ENCODE measurements at regions not wholly inside any gene's neighbourhood (a gene's known extent, or its start where the extent isn't known, plus 50 kb on each side); places are given as distances from the start of the nearest gene placed in this dataset.

DNA sequence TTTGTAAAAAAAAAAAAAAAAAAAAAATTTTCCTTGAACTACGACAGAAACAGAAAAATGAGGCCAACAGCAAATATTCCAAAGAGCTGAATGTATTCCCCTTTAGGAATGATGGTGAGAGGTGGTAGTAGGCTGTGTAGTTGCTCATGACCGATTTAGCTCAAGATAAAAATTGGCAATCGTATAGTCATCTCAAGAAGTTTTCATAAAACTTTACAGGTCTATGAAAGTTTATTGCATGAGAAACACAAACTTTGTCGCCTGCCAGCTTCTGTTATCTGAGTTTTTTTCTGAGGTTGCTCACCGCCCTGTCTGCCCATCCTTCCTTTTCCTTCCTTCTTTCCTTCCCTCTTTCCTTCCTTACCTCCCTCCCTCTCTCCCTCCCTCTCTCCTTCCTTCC is 605.5 kb downstream of the BCL11B start:
- no peak overlapping the region for H2BK20ac ChIP-seq (ENCODE audit: low read depth, low read length)
- no peaks in the 10 kb centered on the region for H3K27me3 ChIP-seq (ENCODE audit: control insufficient read depth, insufficient read depth, low read length)
- POLR2A ChIA-PET (ENCODE audit: unreplicated experiment), result no interaction called here
- H3K4me3 ChIP-seq (ENCODE audit: insufficient read depth, low read depth, low read length), result no peak overlapping the region
- ATAC-seq (ENCODE audit: low read depth), result no peak
- no peak overlapping the region for H4K5ac ChIP-seq (ENCODE audit: low read depth, low read length)
- no peak overlapping the region for H2BK120ac ChIP-seq (ENCODE audit: low read depth, low read length)
- H3K4ac ChIP-seq (ENCODE audit: low read depth, low read length), result no peak overlapping the region
- H3K18ac ChIP-seq (ENCODE audit: low read depth, low read length), result no peak overlapping the region
- H3K9me3 ChIP-seq (ENCODE audit: control insufficient read depth, insufficient read depth, low read length), result peaks cover 6% of the 10 kb centered on the region
- no peak overlapping the region for H3K4me2 ChIP-seq (ENCODE audit: low read depth, low read length)
- no peak for DNase-seq
- dilution Hi-C loops (cut with HindIII; ENCODE audit: low sequenced_read_pairs, unreplicated experiment) (no loop called here), intact Hi-C loops (cut with micrococcal nuclease) (no loop called here), in situ Hi-C loops (cut with MboI; ENCODE audit: low sequenced_read_pairs) (no loop called here)
- 14% methylated on average over 1 of the region's 5 CpGs; no CpG with 5 or more reads in 1 of the 2 experiments for WGBS, 2 experiments (ENCODE audit: extremely low coverage in 2 of 2, insufficient read length in 1 of 2)
- H4K91ac ChIP-seq (ENCODE audit: insufficient read depth, low read depth, low read length), result no peak overlapping the region
- no peak overlapping the region for H2AK5ac ChIP-seq (ENCODE audit: low read depth, low read length)
- H3K9ac ChIP-seq (ENCODE audit: low read depth, low read length), result no peak overlapping the region
- H3K23ac ChIP-seq (ENCODE audit: low read depth, low read length), result no peak overlapping the region
- H4K20me1 ChIP-seq (ENCODE audit: insufficient read depth, low read length), result no peaks in the 10 kb centered on the region
- CTCF ChIA-PET, result no interaction called here
- H3K9me1 ChIP-seq (ENCODE audit: insufficient read depth, low read length), result no peaks in the 10 kb centered on the region
- no peak overlapping the region for H2BK5ac ChIP-seq (ENCODE audit: low read depth, low read length, poor library complexity, severe bottlenecking)
- no TSS peak for BruUV-seq (replicated peaks)
- H4K8ac ChIP-seq (ENCODE audit: low read depth in 2 of 2, low read length in 2 of 2), result no peak overlapping the region
- no peak overlapping the region for H3K14ac ChIP-seq (replicated peaks; ENCODE audit: low read depth, low read length)
- H3K36me3 ChIP-seq (ENCODE audit: control insufficient read depth, insufficient read depth, low read length), result no peaks in the 10 kb centered on the region
- H2BK15ac ChIP-seq (ENCODE audit: low read depth, low read length), result no peak overlapping the region
- no peaks in the 10 kb centered on the region for H3K4me1 ChIP-seq (ENCODE audit: control insufficient read depth, insufficient read depth, low read length)
- TF ChIP-seq MAZ (IDR thresholded peaks at IDR 0.05; ENCODE audit: borderline replicate concordance, low read depth, low read length), result no peak
- TF ChIP-seq POLR2A (IDR thresholded peaks at IDR 0.05; ENCODE audit: low read depth, low read length), result no peak
- no peak for TF ChIP-seq CEBPB (IDR thresholded peaks at IDR 0.05; ENCODE audit: low read depth, low read length)
- TF ChIP-seq RAD21 (IDR thresholded peaks at IDR 0.05; ENCODE audit: low read length), result no peak
- no peak for TF ChIP-seq CHD1 (IDR thresholded peaks at IDR 0.05; ENCODE audit: low read depth, low read length)
- no peak for TF ChIP-seq RFX5 (IDR thresholded peaks at IDR 0.05; ENCODE audit: low read depth, low read length)
- TF ChIP-seq, protein P1, sequence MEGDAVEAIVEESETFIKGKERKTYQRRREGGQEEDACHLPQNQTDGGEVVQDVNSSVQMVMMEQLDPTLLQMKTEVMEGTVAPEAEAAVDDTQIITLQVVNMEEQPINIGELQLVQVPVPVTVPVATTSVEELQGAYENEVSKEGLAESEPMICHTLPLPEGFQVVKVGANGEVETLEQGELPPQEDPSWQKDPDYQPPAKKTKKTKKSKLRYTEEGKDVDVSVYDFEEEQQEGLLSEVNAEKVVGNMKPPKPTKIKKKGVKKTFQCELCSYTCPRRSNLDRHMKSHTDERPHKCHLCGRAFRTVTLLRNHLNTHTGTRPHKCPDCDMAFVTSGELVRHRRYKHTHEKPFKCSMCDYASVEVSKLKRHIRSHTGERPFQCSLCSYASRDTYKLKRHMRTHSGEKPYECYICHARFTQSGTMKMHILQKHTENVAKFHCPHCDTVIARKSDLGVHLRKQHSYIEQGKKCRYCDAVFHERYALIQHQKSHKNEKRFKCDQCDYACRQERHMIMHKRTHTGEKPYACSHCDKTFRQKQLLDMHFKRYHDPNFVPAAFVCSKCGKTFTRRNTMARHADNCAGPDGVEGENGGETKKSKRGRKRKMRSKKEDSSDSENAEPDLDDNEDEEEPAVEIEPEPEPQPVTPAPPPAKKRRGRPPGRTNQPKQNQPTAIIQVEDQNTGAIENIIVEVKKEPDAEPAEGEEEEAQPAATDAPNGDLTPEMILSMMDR (conservative IDR thresholded peaks at IDR 0.05; ENCODE audit: low read depth, low read length), result no peak
- TF ChIP-seq FOS (IDR thresholded peaks at IDR 0.05; ENCODE audit: low read depth, low read length), result no peak
- TF ChIP-seq MAFK (IDR thresholded peaks at IDR 0.05; ENCODE audit: low read depth, low read length), result no peak
- no peak for TF ChIP-seq NFE2L2 (IDR thresholded peaks at IDR 0.05; ENCODE audit: low read depth, low read length)
- TF ChIP-seq, protein P2, sequence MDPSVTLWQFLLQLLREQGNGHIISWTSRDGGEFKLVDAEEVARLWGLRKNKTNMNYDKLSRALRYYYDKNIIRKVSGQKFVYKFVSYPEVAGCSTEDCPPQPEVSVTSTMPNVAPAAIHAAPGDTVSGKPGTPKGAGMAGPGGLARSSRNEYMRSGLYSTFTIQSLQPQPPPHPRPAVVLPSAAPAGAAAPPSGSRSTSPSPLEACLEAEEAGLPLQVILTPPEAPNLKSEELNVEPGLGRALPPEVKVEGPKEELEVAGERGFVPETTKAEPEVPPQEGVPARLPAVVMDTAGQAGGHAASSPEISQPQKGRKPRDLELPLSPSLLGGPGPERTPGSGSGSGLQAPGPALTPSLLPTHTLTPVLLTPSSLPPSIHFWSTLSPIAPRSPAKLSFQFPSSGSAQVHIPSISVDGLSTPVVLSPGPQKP (IDR thresholded peaks at IDR 0.05; ENCODE audit: borderline replicate concordance, low read depth, low read length), result no peak
- TF ChIP-seq, protein P3, sequence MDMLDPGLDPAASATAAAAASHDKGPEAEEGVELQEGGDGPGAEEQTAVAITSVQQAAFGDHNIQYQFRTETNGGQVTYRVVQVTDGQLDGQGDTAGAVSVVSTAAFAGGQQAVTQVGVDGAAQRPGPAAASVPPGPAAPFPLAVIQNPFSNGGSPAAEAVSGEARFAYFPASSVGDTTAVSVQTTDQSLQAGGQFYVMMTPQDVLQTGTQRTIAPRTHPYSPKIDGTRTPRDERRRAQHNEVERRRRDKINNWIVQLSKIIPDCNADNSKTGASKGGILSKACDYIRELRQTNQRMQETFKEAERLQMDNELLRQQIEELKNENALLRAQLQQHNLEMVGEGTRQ (IDR thresholded peaks at IDR 0.05; ENCODE audit: low read depth, low read length), result no peak
- no peak for TF ChIP-seq MXI1 (IDR thresholded peaks at IDR 0.05; ENCODE audit: borderline replicate concordance, low read depth, low read length)
- TF ChIP-seq RCOR1 (IDR thresholded peaks at IDR 0.05; ENCODE audit: insufficient replicate concordance, low read length), result no peak
- TF ChIP-seq SMC3 (IDR thresholded peaks at IDR 0.05; ENCODE audit: low read depth, low read length), result no peak
- no peak overlapping the region for H2AFZ ChIP-seq (replicated peaks; ENCODE audit: low read length, poor library complexity)
- H3K56ac ChIP-seq (ENCODE audit: extremely low read depth, insufficient read depth, low read length), result no peak overlapping the region
- H3K27ac ChIP-seq (ENCODE audit: insufficient read depth, low read length), result no peak overlapping the region
- no peaks in the 10 kb centered on the region for H3K79me1 ChIP-seq (ENCODE audit: low read depth in 1 of 2, low read length in 2 of 2)
- no peak overlapping the region for H2AK9ac ChIP-seq (replicated peaks; ENCODE audit: low read depth, low read length, poor library complexity)

All from IMR-90 (cell line).